SK-N-SH (cell line): ENCODE measurements at regions not wholly inside any gene's neighbourhood (a gene's known extent, or its start where the extent isn't known, plus 50 kb on each side); places are given as distances from the start of the nearest gene placed in this dataset.
A peak's percentile ranks its signal among the peaks of the same experiment; 100 is the strongest.

Experiments
- CTCF ChIA-PET: fragments of 300-600, 350-600 bp; formaldehyde crosslinking; extraction: SDS; loops from one replicate; lab custom pipeline; 2021; lab: Yijun Ruan, JAX
- POLR2A ChIA-PET: fragments of 350-600 bp; sonication (Branson Sonifier 250); formaldehyde crosslinking; extraction: SDS; loops from one replicate; lab custom pipeline; 2020; ENCODE audit warnings: antibody characterized with exemption, inconsistent platforms; lab: Yijun Ruan, JAX
- DNase-seq: peaks from one replicate; pipeline ENCODE4 v3.0.0; 2012
- H2AFZ ChIP-seq: fragments of 200-600 bp; sonication (generic); 2 replicates; pipeline ENCODE4 v1.8.1; 2016; ENCODE audit warnings: antibody characterized with exemption, mild to moderate bottlenecking, low read depth
- H3F3A ChIP-seq: fragments of 200-600 bp; sonication (generic); replicated peaks from 2 replicates; pipeline ENCODE3; 2016; ENCODE audit warnings: antibody characterized with exemption, mild to moderate bottlenecking; ENCODE audit not compliant: insufficient read depth
- H3K27ac ChIP-seq, 2 experiments: fragments of 200-500 bp in 1 of 2; fragments of 200-600 bp in 1 of 2; sonication (Bioruptor generic) in 1 of 2; sonication (generic), shearing (Covaris generic) in 1 of 2; 2 replicates each; pipeline versions ENCODE4 v1.5.1 to v1.6.1; 2014 to 2016; ENCODE audit warnings: low read depth in 2 of 2, inconsistent platforms in 1 of 2, low read length in 1 of 2, mild to moderate bottlenecking in 1 of 2, mixed read lengths in 1 of 2
- H3K27me3 ChIP-seq: fragments of 200-600 bp; sonication (generic), shearing (Covaris generic); 2 replicates; pipeline ENCODE4 v1.6.1; 2016; ENCODE audit warnings: mixed run types; ENCODE audit not compliant: insufficient read depth
- H3K36me3 ChIP-seq, 2 experiments: fragments of 200-500 bp in 1 of 2; fragments of 200-600 bp in 1 of 2; sonication (Bioruptor generic) in 1 of 2; sonication (generic) in 1 of 2; replicated peaks in 1 of 2; 2 replicates each; pipeline versions ENCODE3 to v1.5.1; 2014 to 2016; ENCODE audit warnings: low read length in 1 of 2, mild to moderate bottlenecking in 1 of 2; ENCODE audit not compliant: insufficient read depth in 2 of 2, control insufficient read depth in 1 of 2
- H3K4me1 ChIP-seq, 2 experiments: fragments of 200-500 bp in 1 of 2; fragments of 200-600 bp in 1 of 2; sonication (Bioruptor generic) in 1 of 2; sonication (generic), shearing (Covaris generic) in 1 of 2; 2 replicates each; pipeline versions ENCODE4 v1.5.1 to v1.6.1; 2014 to 2016; ENCODE audit warnings: low read depth in 1 of 2, low read length in 1 of 2, mixed run types in 1 of 2; ENCODE audit not compliant: insufficient read depth in 2 of 2, control insufficient read depth in 1 of 2
- H3K4me2 ChIP-seq: fragments of 200-600 bp; sonication (generic), shearing (Covaris generic); 2 replicates; pipeline ENCODE4 v1.6.1; 2017; ENCODE audit warnings: mixed run types
- H3K4me3 ChIP-seq, 2 experiments: fragments of 200-500 bp in 1 of 2; fragments of 200-600 bp in 1 of 2; sonication (Bioruptor generic) in 1 of 2; sonication (generic), shearing (Covaris generic) in 1 of 2; 2 replicates each; pipeline versions ENCODE4 v1.5.1 to v1.8.1; 2014 to 2016; ENCODE audit warnings: low read depth in 2 of 2, inconsistent platforms in 1 of 2, low read length in 1 of 2, mild to moderate bottlenecking in 1 of 2, mixed read lengths in 1 of 2, moderate library complexity in 1 of 2
- H3K79me2 ChIP-seq: fragments of 200-600 bp; sonication (generic); 2 replicates; pipeline ENCODE4 v1.8.1; 2017; ENCODE audit warnings: mild to moderate bottlenecking; ENCODE audit not compliant: insufficient read depth
- H3K9ac ChIP-seq: fragments of 200-600 bp; sonication (generic); 2 replicates; pipeline ENCODE4 v1.6.1; 2017; ENCODE audit warnings: mixed run types
- H3K9me2 ChIP-seq: fragments of 200-600 bp; sonication (generic); 2 replicates; pipeline ENCODE4 v1.6.1; 2017; ENCODE audit warnings: mixed run types
- H3K9me3 ChIP-seq: fragments of 200-600 bp; sonication (generic); 2 replicates; pipeline ENCODE4 v1.6.1; 2017; ENCODE audit warnings: mixed run types, mild to moderate bottlenecking, moderate library complexity
- H4K20me1 ChIP-seq: fragments of 200-600 bp; sonication (generic); 2 replicates; pipeline ENCODE4 v1.6.1; 2017; ENCODE audit warnings: mild to moderate bottlenecking, mixed run types; ENCODE audit not compliant: insufficient read depth
- EP300 ChIP-seq, 2 experiments: IDR thresholded peaks; 2 replicates each; pipeline versions ENCODE4 v1.4.0 to v1.6.1; 2012; ENCODE audit warnings: borderline replicate concordance in 1 of 2, low read depth in 1 of 2, low read length in 1 of 2
- GABPA ChIP-seq: IDR thresholded peaks from 2 replicates; pipeline ENCODE4 v1.4.0; 2012; ENCODE audit warnings: low read depth, mild to moderate bottlenecking
- GATA2 ChIP-seq: sonication (generic); formaldehyde crosslinking; IDR thresholded peaks from 2 replicates; pipeline ENCODE4 v1.5.0; 2020; ENCODE audit warnings: mild to moderate bottlenecking, missing genetic modification reagents
- MEF2A ChIP-seq: IDR thresholded peaks from 2 replicates; pipeline ENCODE4 v1.4.0; 2012; ENCODE audit warnings: low read depth, borderline replicate concordance
- RAD21 ChIP-seq: IDR thresholded peaks from 2 replicates; pipeline ENCODE4 v1.6.1; 2012; ENCODE audit warnings: mild to moderate bottlenecking, low read length
- RCOR1 ChIP-seq: fragments of 150-350 bp; IDR thresholded peaks from 2 replicates; pipeline ENCODE4 v1.6.1; 2017; ENCODE audit warnings: antibody characterized with exemption, low read length
- RXRA ChIP-seq: IDR thresholded peaks from 2 replicates; pipeline ENCODE4 v1.4.0; 2012; ENCODE audit warnings: low read depth, mild to moderate bottlenecking, borderline replicate concordance
- SMC3 ChIP-seq: IDR thresholded peaks from 2 replicates; pipeline ENCODE4 v1.6.1; 2012; ENCODE audit warnings: low read depth, low read length, improper control_type of control experiment
- WGBS: methylation state at CpG from one replicate; pipeline ENCODE4 v1.1.6; 2017; ENCODE audit warnings: low lambda C conversion rate; 5-methylcytosine and 5-hydroxymethylcytosine counted together
- TF ChIP-seq, protein P1 (sequence below): fragments of 200-600 bp; sonication (generic); IDR thresholded peaks from 2 replicates; pipeline ENCODE4 v1.6.1; 2017; ENCODE audit warnings: antibody characterized with exemption, mild to moderate bottlenecking, moderate library complexity
- TF ChIP-seq, protein P2 (sequence below): IDR thresholded peaks from 2 replicates; pipeline ENCODE4 v1.4.0; 2012; ENCODE audit warnings: low read depth, borderline replicate concordance
- TF ChIP-seq, protein P3 (sequence below): IDR thresholded peaks from 2 replicates; pipeline ENCODE4 v1.4.0; 2012; ENCODE audit warnings: low read depth
- TF ChIP-seq, protein P4 (sequence below): IDR thresholded peaks from 2 replicates; pipeline ENCODE4 v1.4.0; 2012; ENCODE audit warnings: low read depth, borderline replicate concordance
- TF ChIP-seq, protein P5 (sequence below): fragments of 150-350 bp; IDR thresholded peaks from 2 replicates; pipeline ENCODE4 v1.6.1; 2016; ENCODE audit warnings: mild to moderate bottlenecking, low read depth, low read length
- TF ChIP-seq, protein P6 (sequence below): IDR thresholded peaks from 2 replicates; pipeline ENCODE4; 2012

DNA sequence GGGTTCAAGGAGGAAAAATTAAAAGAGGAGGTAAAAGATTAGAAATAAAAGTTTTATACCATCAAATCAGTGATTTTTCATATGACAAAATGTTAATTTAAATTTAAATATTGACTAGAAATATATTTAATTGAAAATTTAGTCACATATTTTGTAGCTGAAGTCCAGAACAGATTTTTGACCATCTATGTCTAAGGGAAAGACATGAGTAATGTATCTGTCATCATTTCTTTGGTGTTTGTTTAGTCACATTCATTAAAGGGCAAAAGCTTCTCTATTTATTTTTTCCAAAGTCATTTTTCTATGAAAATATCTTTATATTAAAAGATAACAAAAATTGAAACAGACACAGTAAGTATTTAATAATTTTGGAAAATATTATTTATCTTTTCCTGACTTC is 252.0 kb upstream of the ISL1 start:
- TF ChIP-seq SMC3 (no peak), RCOR1 (no peak), MEF2A (no peak)
- TF ChIP-seq, protein P1, sequence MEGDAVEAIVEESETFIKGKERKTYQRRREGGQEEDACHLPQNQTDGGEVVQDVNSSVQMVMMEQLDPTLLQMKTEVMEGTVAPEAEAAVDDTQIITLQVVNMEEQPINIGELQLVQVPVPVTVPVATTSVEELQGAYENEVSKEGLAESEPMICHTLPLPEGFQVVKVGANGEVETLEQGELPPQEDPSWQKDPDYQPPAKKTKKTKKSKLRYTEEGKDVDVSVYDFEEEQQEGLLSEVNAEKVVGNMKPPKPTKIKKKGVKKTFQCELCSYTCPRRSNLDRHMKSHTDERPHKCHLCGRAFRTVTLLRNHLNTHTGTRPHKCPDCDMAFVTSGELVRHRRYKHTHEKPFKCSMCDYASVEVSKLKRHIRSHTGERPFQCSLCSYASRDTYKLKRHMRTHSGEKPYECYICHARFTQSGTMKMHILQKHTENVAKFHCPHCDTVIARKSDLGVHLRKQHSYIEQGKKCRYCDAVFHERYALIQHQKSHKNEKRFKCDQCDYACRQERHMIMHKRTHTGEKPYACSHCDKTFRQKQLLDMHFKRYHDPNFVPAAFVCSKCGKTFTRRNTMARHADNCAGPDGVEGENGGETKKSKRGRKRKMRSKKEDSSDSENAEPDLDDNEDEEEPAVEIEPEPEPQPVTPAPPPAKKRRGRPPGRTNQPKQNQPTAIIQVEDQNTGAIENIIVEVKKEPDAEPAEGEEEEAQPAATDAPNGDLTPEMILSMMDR: no peak
- TF ChIP-seq, protein P2, sequence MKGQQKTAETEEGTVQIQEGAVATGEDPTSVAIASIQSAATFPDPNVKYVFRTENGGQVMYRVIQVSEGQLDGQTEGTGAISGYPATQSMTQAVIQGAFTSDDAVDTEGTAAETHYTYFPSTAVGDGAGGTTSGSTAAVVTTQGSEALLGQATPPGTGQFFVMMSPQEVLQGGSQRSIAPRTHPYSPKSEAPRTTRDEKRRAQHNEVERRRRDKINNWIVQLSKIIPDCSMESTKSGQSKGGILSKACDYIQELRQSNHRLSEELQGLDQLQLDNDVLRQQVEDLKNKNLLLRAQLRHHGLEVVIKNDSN: no peak
- TF ChIP-seq, all 33 proteins: peak for 0
- no peaks in the 10 kb centered on the region for H3K27me3 ChIP-seq
- no peaks in the 10 kb centered on the region for H3K9me3 ChIP-seq
- no peak for DNase-seq
- H3K9me2 ChIP-seq: no peaks in the 10 kb centered on the region
- H3K9ac ChIP-seq: no peak overlapping the region
- ChIA-PET POLR2A (no interaction called here), CTCF (interaction anchor here (0.7 kb wide), 1 partner anchor 9 kb away, joined by 3 read pairs; no protein-coding TSS in a partner anchor)
- no peaks in the 10 kb centered on the region for H3K79me2 ChIP-seq
- H2AFZ ChIP-seq: no peak overlapping the region
- H3K4me2 ChIP-seq: no peak overlapping the region
- no peaks in the 10 kb centered on the region for H3F3A ChIP-seq
- no peaks in the 10 kb centered on the region for H4K20me1 ChIP-seq
- no peak overlapping the region for H3K27ac ChIP-seq
- no peaks in the 10 kb centered on the region for H3K36me3 ChIP-seq
- no peak overlapping the region for H3K4me3 ChIP-seq
- no peaks in the 10 kb centered on the region for H3K4me1 ChIP-seq

DNA sequence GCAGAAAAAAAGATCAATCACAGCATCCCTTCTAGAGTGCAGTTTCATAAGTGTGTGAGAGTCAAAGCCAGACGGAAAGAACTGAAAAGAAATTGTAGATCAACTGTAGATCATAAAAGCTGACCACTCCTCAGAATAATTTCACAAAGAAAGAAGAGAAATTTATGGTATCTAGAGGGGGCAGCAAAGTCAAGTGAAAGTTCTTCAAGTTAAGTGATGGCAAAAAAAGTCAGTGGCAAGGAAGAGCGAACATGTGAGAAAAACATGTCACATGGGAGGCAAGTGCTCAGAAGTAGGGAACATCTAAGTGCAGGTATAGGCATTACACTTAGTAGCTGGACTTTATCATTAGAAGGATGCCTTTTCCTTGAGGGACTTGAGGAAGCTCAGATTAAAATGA is 245.1 kb upstream of the ISL1 start:
- 42% methylated on average over 2 of the region's 2 CpGs for WGBS
- Histone ChIP-seq H3K79me2 (no peaks in the 10 kb centered on the region), H3K4me1 (no peaks in the 10 kb centered on the region), H3K36me3 (no peaks in the 10 kb centered on the region), H3K4me3 (no peak overlapping the region), H3F3A (no peaks in the 10 kb centered on the region), H3K4me2 (no peak overlapping the region), H3K9me3 (no peaks in the 10 kb centered on the region), H2AFZ (no peak overlapping the region), H3K9ac (no peak overlapping the region), H3K27ac (no peak overlapping the region), H4K20me1 (no peaks in the 10 kb centered on the region), H3K27me3 (no peaks in the 10 kb centered on the region), H3K9me2 (no peaks in the 10 kb centered on the region)
- TF ChIP-seq EP300 (IDR thresholded peaks at IDR 0.05; ENCODE audit: borderline replicate concordance in 1 of 2, low read depth in 1 of 2, low read length in 1 of 2) (no peak), RXRA (no peak), RAD21 (peak; percentile 56)
- TF ChIP-seq, protein P3, sequence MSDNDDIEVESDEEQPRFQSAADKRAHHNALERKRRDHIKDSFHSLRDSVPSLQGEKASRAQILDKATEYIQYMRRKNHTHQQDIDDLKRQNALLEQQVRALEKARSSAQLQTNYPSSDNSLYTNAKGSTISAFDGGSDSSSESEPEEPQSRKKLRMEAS: no peak
- CTCF ChIA-PET: interaction anchor here (1.3 to 1.4 kb wide), 2 partner anchors 180 to 279 kb away, joined by 3 to 5 read pairs; no protein-coding TSS in a partner anchor
- POLR2A ChIA-PET: no interaction called here
- no peak for DNase-seq

DNA sequence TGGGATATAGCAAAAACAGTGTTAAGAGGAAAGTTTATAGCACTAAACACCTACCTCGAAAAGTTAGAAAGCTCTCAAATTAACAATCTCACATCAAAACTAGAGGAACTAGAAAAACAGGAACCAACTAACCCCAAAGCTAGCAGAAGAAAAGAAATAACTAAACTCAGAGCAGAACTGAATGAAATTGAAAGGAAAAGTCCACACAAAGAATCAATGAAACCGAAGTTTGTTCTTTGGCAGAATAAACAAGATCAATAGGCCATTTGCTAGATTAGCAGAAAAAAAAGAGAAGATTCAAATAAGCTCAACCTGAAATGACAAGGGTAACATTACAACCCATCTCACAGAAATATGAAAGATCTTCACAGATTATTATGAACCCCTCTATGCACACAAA is 234.8 kb upstream of the ISL1 start:
- no peaks in the 10 kb centered on the region for H3F3A ChIP-seq
- no peaks in the 10 kb centered on the region for H4K20me1 ChIP-seq
- H3K27ac ChIP-seq: no peak overlapping the region
- ChIA-PET POLR2A (no interaction called here), CTCF (no interaction called here)
- no peak overlapping the region for H2AFZ ChIP-seq
- no peaks in the 10 kb centered on the region for H3K4me1 ChIP-seq
- no peaks in the 10 kb centered on the region for H3K79me2 ChIP-seq
- H3K36me3 ChIP-seq: no peaks in the 10 kb centered on the region
- H3K4me3 ChIP-seq: no peak overlapping the region
- H3K9ac ChIP-seq: no peak overlapping the region
- no peaks in the 10 kb centered on the region for H3K27me3 ChIP-seq
- DNase-seq: no peak
- WGBS: 52% methylated on average over 2 of the region's 2 CpGs
- H3K4me2 ChIP-seq: no peak overlapping the region
- H3K9me3 ChIP-seq: no peaks in the 10 kb centered on the region
- no peaks in the 10 kb centered on the region for H3K9me2 ChIP-seq
- TF ChIP-seq, protein P2: no peak
- TF ChIP-seq GATA2 (no peak), GABPA (no peak), EP300 (IDR thresholded peaks at IDR 0.05; ENCODE audit: borderline replicate concordance in 1 of 2, low read depth in 1 of 2, low read length in 1 of 2) (no peak)
- TF ChIP-seq, protein P4, sequence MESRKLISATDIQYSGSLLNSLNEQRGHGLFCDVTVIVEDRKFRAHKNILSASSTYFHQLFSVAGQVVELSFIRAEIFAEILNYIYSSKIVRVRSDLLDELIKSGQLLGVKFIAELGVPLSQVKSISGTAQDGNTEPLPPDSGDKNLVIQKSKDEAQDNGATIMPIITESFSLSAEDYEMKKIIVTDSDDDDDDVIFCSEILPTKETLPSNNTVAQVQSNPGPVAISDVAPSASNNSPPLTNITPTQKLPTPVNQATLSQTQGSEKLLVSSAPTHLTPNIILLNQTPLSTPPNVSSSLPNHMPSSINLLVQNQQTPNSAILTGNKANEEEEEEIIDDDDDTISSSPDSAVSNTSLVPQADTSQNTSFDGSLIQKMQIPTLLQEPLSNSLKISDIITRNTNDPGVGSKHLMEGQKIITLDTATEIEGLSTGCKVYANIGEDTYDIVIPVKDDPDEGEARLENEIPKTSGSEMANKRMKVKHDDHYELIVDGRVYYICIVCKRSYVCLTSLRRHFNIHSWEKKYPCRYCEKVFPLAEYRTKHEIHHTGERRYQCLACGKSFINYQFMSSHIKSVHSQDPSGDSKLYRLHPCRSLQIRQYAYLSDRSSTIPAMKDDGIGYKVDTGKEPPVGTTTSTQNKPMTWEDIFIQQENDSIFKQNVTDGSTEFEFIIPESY: no peak
- TF ChIP-seq, protein P5, sequence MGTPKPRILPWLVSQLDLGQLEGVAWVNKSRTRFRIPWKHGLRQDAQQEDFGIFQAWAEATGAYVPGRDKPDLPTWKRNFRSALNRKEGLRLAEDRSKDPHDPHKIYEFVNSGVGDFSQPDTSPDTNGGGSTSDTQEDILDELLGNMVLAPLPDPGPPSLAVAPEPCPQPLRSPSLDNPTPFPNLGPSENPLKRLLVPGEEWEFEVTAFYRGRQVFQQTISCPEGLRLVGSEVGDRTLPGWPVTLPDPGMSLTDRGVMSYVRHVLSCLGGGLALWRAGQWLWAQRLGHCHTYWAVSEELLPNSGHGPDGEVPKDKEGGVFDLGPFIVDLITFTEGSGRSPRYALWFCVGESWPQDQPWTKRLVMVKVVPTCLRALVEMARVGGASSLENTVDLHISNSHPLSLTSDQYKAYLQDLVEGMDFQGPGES: no peak
- TF ChIP-seq, protein P6, sequence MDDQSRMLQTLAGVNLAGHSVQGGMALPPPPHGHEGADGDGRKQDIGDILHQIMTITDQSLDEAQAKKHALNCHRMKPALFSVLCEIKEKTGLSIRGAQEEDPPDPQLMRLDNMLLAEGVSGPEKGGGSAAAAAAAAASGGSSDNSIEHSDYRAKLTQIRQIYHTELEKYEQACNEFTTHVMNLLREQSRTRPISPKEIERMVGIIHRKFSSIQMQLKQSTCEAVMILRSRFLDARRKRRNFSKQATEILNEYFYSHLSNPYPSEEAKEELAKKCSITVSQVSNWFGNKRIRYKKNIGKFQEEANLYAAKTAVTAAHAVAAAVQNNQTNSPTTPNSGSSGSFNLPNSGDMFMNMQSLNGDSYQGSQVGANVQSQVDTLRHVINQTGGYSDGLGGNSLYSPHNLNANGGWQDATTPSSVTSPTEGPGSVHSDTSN: no peak
